Prostate gland (tissue), 2 donors: ENCODE measurements at regions not wholly inside any gene's neighbourhood (a gene's known extent, or its start where the extent isn't known, plus 50 kb on each side); places are given as distances from the start of the nearest gene placed in this dataset.

Source experiments
- DNase-seq: peaks from one replicate; pipeline ENCODE4 v3.0.0-alpha.2; 2019; ENCODE audit warnings: low spot score
- H3K27ac ChIP-seq, 2 donors: fragments of 200-600 bp; sonication (generic); 2 replicates each; pipeline ENCODE4 v1.5.1; 2017 to 2019
- H3K27me3 ChIP-seq: fragments of 200-600 bp; sonication (generic); replicated peaks from 2 replicates; pipeline ENCODE4 v1.5.1; 2019; ENCODE audit not compliant: insufficient read depth
- H3K36me3 ChIP-seq, 2 donors: fragments of 200-600 bp; sonication (generic); 1 replicate in 1 of 2; 2 replicates in 1 of 2; pipeline versions ENCODE4 v1.5.1 to v1.8.1; 2017 to 2019
- H3K4me1 ChIP-seq: fragments of 200-600 bp; sonication (generic); replicated peaks from 2 replicates; pipeline ENCODE4 v1.5.1; 2019
- H3K4me3 ChIP-seq, 2 donors: fragments of 200-600 bp; sonication (generic); 2 replicates each; pipeline ENCODE4 v1.5.1; 2017 to 2019
- H3K9me3 ChIP-seq: fragments of 200-600 bp; sonication (generic); 2 replicates; pipeline ENCODE4 v1.5.1; 2017
- POLR2A ChIP-seq: fragments of 450-650 bp; IDR thresholded peaks from one replicate; pipeline ENCODE4 v1.6.1; 2016; ENCODE audit warnings: antibody characterized with exemption, mild to moderate bottlenecking
- POLR2AphosphoS5 ChIP-seq: sonication (generic); formaldehyde crosslinking; IDR thresholded peaks from one replicate; pipeline ENCODE4 v1.6.1; 2017; ENCODE audit warnings: antibody characterized with exemption
- WGBS: methylation state at CpG from one replicate; pipeline ENCODE4 v1.1.5; 2018; 5-methylcytosine and 5-hydroxymethylcytosine counted together
- intact Hi-C: fragments of 100-400 bp; cut with DNase I; formaldehyde crosslinking; loops from one replicate; pipeline ENCODE4 v1.14.2; 2022
- TF ChIP-seq, protein P1 (sequence below), 4 experiments: fragments of 200-600 bp in 2 of 4; fragments of 450-650 bp in 2 of 4; sonication (generic) in 2 of 4; IDR thresholded peaks; 1 replicate in 3 of 4; 2 replicates in 1 of 4; pipeline ENCODE4 v1.5.1; 2016 to 2019; ENCODE audit warnings: antibody characterized with exemption in 4 of 4, mild to moderate bottlenecking in 2 of 4, moderate library complexity in 2 of 4

DNA sequence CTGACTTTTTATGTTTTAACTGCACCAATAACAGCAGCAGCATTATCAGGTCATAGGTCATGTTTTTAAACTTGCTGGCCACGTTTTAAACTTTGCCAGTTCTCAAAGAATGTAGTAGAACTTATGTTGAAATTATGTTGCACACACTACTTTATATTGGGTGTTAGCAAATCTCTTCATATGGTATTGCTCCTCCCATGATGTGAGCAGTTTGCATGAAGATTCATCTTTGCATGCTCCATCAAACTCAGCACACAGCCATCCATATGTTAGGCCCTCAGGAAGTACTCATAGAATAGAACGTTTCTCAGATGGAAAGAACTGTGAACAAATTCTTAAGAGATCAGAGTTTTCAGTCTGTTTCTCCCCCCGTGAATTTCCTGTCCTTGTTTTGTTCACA, 128.6 kb upstream of the MAP9 start:
- DNase-seq: no peak
- H3K36me3 ChIP-seq: no peaks in the 10 kb centered on the region
- no peaks in the 10 kb centered on the region for H3K4me1 ChIP-seq
- TF ChIP-seq POLR2AphosphoS5: no peak
- TF ChIP-seq, protein P1, sequence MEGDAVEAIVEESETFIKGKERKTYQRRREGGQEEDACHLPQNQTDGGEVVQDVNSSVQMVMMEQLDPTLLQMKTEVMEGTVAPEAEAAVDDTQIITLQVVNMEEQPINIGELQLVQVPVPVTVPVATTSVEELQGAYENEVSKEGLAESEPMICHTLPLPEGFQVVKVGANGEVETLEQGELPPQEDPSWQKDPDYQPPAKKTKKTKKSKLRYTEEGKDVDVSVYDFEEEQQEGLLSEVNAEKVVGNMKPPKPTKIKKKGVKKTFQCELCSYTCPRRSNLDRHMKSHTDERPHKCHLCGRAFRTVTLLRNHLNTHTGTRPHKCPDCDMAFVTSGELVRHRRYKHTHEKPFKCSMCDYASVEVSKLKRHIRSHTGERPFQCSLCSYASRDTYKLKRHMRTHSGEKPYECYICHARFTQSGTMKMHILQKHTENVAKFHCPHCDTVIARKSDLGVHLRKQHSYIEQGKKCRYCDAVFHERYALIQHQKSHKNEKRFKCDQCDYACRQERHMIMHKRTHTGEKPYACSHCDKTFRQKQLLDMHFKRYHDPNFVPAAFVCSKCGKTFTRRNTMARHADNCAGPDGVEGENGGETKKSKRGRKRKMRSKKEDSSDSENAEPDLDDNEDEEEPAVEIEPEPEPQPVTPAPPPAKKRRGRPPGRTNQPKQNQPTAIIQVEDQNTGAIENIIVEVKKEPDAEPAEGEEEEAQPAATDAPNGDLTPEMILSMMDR (IDR thresholded peaks at IDR 0.05): no peak
- no peak overlapping the region for H3K4me3 ChIP-seq
- H3K9me3 ChIP-seq: no peaks in the 10 kb centered on the region
- H3K27me3 ChIP-seq: no peaks in the 10 kb centered on the region
- WGBS: 73% methylated on average over 3 of the region's 3 CpGs
- intact Hi-C loops: no loop called here
- no peak overlapping the region for H3K27ac ChIP-seq

DNA sequence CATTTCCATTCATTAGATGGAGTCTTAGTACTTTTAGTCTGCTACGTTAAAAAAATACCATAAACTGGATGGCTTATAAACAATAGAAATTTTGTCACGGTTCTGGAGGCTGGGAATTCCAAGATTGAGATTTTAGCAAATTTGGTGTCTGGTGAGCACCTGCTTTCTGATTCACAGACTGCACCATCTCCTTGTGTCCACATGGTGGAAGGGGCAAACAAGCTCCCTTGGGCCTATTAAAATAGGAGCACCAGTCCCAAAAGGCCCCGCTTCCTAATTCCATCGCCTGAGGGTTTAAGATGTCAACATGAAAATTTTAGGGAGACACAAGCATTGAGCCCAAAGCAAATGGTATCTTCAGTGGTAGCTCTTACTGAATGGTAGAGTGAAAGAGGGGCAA, 120.5 kb upstream of the MAP9 start:
- Histone ChIP-seq H3K27me3 (no peaks in the 10 kb centered on the region), H3K9me3 (no peaks in the 10 kb centered on the region), H3K4me3 (no peak overlapping the region), H3K27ac (no peak overlapping the region), H3K36me3 (no peaks in the 10 kb centered on the region), H3K4me1 (no peaks in the 10 kb centered on the region)
- TF ChIP-seq, protein P1 (IDR thresholded peaks at IDR 0.05): no peak
- no peak for TF ChIP-seq POLR2A
- TF ChIP-seq POLR2AphosphoS5: no peak
- WGBS: 93% methylated on average over 4 of the region's 4 CpGs
- no peak for DNase-seq
- intact Hi-C loops: no loop called here

DNA sequence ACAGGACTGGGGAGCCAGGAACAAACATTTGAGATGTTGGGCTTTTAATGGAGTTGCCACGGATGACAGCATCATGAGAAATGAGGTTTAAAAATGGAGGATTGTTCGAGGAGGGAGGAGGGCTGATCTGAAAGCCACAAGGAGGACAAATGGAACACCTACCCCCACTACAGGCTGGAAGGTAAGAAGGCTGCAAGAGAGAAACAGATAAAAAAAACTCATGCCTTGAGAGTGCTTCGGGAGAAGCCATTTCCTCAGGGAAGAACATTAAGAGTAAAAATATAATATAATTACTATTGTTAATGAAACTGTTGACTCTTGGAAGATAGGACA, 119.5 kb upstream of the MAP9 start:
- Histone ChIP-seq H3K27me3 (no peaks in the 10 kb centered on the region), H3K36me3 (no peaks in the 10 kb centered on the region), H3K9me3 (no peaks in the 10 kb centered on the region), H3K27ac (no peak overlapping the region), H3K4me3 (no peak overlapping the region), H3K4me1 (no peaks in the 10 kb centered on the region)
- TF ChIP-seq POLR2A (no peak), POLR2AphosphoS5 (no peak)
- TF ChIP-seq, protein P1 (IDR thresholded peaks at IDR 0.05): no peak
- no peak for DNase-seq
- 74% methylated on average over 3 of the region's 3 CpGs for WGBS
- intact Hi-C loops: no loop called here

DNA sequence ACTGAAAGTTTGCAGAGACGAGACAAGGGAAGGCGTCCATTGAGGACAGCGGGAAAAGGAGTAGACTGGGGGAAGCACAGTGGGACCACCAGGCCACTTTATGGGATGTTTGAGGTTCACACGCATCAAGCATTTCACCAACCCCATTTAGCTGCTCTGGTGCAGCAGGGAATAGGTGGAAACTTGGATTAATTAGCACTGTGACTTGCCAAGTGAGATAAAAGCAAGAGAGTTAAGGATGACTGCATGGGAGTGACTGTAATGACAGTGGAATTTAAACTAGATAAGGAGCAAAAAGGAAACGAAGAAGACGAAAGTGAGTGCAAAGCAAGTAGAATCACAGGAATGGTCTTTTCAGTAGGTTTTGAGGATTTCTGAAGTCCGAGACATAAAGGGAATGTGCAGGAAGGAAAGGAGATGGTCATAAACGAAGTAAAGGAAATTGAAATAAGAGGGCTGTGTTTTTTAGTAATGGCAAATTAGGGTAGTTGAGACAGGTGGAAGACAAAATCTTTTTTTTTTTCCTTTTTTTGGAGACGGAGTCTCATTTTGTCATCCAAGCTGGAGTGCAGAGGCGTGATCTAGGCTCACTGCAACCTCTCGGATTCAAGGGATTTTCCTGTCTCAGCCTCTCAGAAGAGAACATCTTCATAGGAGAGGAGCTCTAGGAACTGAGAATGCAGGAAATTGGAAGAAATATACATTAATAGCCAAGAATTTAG, 119.0 kb upstream of the MAP9 start:
- 86% methylated on average over 11 of the region's 11 CpGs for WGBS
- Histone ChIP-seq H3K27me3 (no peaks in the 10 kb centered on the region), H3K27ac (no peak overlapping the region), H3K9me3 (no peaks in the 10 kb centered on the region), H3K4me3 (no peak overlapping the region), H3K36me3 (no peaks in the 10 kb centered on the region), H3K4me1 (no peaks in the 10 kb centered on the region)
- intact Hi-C loops: no loop called here
- TF ChIP-seq POLR2AphosphoS5 (no peak), POLR2A (no peak)
- TF ChIP-seq, protein P1 (IDR thresholded peaks at IDR 0.05): no peak
- no peak for DNase-seq

DNA sequence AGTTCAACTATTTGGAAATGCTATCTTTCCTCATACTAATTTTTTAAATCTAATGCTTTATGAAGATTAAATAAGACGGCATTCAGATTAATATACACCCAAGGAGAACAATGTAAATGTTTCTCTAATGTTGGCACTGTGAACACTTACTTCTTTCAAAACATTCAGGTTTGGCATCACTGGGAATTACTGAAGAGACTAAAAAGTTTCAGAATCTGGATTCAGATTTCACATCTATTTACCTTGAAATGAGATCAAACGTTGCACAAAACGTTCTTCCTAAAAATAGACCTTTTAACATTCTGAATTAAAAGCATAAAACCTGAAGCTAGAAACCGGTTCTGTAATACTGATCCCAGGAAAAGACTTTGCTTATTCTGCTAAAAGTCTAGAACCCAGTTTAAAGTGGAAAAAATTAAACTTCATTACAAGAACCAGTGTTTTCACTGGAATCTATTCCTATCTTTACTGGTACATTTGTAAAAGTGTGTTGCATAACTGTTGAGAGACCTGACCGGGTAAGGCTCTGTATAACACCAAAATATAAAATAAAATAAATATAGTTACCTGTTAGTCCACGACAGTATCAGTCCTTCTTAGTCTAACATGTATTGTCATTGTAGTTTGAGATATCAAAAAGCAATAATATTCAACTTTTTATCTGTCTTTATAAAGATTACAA, 117.4 kb upstream of the MAP9 start:
- no peak for DNase-seq
- Histone ChIP-seq H3K4me1 (no peaks in the 10 kb centered on the region), H3K36me3 (no peaks in the 10 kb centered on the region), H3K9me3 (no peaks in the 10 kb centered on the region), H3K27ac (no peak overlapping the region), H3K4me3 (no peak overlapping the region), H3K27me3 (no peaks in the 10 kb centered on the region)
- TF ChIP-seq, protein P1 (IDR thresholded peaks at IDR 0.05): no peak
- TF ChIP-seq POLR2A: no peak
- TF ChIP-seq POLR2AphosphoS5: peak; percentile 45
- 38% methylated on average over 6 of the region's 6 CpGs for WGBS
- intact Hi-C loops: no loop called here
